ENCODE measurements at regions not wholly inside any gene's neighbourhood (a gene's known extent, or its start where the extent isn't known, plus 50 kb on each side); places are given as distances from the start of the nearest gene placed in this dataset.

DNA sequence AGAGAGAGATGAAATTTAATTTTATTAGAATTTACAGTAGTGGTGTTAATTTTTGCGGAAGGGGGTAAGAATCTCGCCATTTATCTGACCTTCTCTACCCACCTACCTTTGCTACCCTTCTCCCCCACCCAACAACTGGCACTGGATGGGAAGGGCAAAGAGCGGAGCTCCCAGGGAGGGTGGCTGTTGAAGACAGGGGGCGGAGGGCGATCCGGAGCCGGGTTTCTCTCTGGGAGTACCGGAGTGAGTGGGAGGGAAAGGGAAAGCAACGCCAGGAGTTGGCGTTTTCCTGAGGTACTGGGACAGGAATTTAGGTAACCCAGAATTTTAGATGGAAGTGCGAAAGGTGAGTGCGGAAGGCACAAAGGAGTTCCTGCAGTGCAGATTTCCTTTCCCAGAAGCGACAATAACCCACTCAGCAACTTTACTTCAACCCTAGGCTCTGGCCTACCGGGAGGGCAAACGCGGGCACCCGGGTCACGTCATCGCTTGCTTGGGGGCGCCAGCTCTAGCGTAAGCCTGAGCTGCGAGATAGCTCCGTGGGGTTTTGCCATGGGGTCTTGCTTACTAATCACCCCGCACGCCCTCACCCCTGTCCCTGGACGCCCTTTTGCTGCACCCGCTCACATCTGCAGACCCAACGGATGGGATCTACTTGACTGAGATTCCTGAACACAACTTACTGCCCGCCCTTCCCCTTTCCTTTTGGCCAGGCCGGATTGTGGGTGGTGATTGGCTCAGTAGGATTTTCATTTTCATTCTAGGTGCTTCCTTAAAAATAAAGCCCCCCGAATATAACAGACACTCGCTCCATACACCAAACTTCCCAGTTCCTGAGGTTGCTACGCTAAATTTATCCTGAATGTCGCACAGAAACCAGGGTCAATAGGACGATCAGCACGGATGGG lies 413.0 kb upstream of the ESRRG start:
- Mint-ChIP-seq H3K27me3 (ENCODE audit: unreplicated experiment) (peaks cover 51% of the 10 kb centered on the region), H3K4me1 (ENCODE audit: low read depth, unreplicated experiment) (peaks cover 14% of the 10 kb centered on the region), H3K36me3 (ENCODE audit: unreplicated experiment) (peaks cover 5% of the 10 kb centered on the region), H3K4me3 (ENCODE audit: unreplicated experiment) (peak overlapping the region; percentile 98), H3K9me3 (ENCODE audit: unreplicated experiment) (peaks cover 9% of the 10 kb centered on the region), H3K27ac (ENCODE audit: unreplicated experiment) (no peak overlapping the region)
- DNase-seq, result no peak
- TF ChIP-seq, protein P1, sequence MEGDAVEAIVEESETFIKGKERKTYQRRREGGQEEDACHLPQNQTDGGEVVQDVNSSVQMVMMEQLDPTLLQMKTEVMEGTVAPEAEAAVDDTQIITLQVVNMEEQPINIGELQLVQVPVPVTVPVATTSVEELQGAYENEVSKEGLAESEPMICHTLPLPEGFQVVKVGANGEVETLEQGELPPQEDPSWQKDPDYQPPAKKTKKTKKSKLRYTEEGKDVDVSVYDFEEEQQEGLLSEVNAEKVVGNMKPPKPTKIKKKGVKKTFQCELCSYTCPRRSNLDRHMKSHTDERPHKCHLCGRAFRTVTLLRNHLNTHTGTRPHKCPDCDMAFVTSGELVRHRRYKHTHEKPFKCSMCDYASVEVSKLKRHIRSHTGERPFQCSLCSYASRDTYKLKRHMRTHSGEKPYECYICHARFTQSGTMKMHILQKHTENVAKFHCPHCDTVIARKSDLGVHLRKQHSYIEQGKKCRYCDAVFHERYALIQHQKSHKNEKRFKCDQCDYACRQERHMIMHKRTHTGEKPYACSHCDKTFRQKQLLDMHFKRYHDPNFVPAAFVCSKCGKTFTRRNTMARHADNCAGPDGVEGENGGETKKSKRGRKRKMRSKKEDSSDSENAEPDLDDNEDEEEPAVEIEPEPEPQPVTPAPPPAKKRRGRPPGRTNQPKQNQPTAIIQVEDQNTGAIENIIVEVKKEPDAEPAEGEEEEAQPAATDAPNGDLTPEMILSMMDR (IDR thresholded peaks at IDR 0.05; ENCODE audit: partially characterized antibody, unreplicated experiment), result no peak

DNA sequence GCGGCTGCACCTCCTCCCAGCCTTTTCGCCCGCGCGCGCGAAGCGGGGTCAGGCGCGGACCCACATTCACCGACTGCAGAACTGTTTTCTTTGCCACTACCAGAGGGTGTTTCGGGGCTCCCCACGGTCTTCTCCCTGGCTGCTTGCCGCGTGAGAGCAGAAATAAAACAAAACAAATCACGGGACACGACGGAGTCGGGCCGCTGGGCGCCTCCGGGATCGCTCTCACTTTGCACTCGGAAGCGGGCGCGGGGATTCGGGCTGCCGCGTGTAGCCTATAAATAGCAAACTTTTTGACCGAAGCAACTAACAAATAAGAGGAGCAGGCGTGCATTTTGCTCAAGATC lies 412.3 kb upstream of the ESRRG start:
- Mint-ChIP-seq H3K4me1 (ENCODE audit: low read depth, unreplicated experiment) (peaks cover 14% of the 10 kb centered on the region), H3K27me3 (ENCODE audit: unreplicated experiment) (peaks cover 50% of the 10 kb centered on the region), H3K4me3 (ENCODE audit: unreplicated experiment) (peak overlapping the region; percentile 98), H3K9me3 (ENCODE audit: unreplicated experiment) (peaks cover 9% of the 10 kb centered on the region), H3K36me3 (ENCODE audit: unreplicated experiment) (peaks cover 5% of the 10 kb centered on the region), H3K27ac (ENCODE audit: unreplicated experiment) (no peak overlapping the region)
- DNase-seq, result peak; percentile 63
- TF ChIP-seq, protein P1 (IDR thresholded peaks at IDR 0.05; ENCODE audit: partially characterized antibody, unreplicated experiment), result no peak

DNA sequence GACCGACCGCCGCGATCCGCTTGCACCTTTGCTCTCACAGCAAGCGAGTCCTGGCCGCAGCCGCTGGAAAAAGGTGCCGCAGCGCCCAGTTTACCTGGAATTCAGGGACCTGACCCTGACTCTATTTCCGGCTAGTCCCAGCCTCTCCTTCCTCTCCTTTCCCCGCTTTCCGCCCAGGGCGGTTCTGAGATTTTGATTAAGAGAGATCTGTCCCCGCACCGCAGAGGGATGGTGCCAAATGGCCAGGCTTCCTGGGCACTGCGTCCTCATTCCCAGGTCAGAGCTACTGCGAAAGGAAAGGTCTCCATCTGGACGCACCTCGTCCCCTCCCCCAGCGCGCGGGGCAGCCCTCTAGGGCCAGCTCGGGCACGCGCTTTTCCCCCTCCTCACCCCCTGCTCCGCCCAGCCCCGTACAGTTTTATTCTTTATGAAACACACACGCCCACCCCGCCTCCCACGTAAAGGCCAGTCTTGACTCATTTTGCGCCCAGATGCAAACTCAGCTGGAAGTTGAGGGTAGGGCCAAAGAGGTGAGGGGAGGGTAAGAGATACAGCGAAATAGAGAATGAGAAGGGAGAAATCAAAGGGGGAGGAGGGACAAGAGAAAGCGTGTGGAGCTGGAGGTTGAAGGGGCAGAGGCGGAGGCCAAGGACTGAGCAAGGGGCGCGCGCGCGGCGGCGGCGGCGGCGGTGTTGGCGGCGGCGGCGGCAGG lies 411.8 kb upstream of the ESRRG start:
- H3K36me3 Mint-ChIP-seq (ENCODE audit: unreplicated experiment), result peaks cover 5% of the 10 kb centered on the region
- DNase-seq, result peak; percentile 29
- peaks cover 14% of the 10 kb centered on the region for H3K4me1 Mint-ChIP-seq (ENCODE audit: low read depth, unreplicated experiment)
- H3K27me3 Mint-ChIP-seq (ENCODE audit: unreplicated experiment), result peaks cover 47% of the 10 kb centered on the region
- no peak overlapping the region for H3K27ac Mint-ChIP-seq (ENCODE audit: unreplicated experiment)
- peaks cover 9% of the 10 kb centered on the region for H3K9me3 Mint-ChIP-seq (ENCODE audit: unreplicated experiment)
- H3K4me3 Mint-ChIP-seq (ENCODE audit: unreplicated experiment), result peak overlapping the region; percentile 98
- TF ChIP-seq, protein P1 (IDR thresholded peaks at IDR 0.05; ENCODE audit: partially characterized antibody, unreplicated experiment), result no peak

DNA sequence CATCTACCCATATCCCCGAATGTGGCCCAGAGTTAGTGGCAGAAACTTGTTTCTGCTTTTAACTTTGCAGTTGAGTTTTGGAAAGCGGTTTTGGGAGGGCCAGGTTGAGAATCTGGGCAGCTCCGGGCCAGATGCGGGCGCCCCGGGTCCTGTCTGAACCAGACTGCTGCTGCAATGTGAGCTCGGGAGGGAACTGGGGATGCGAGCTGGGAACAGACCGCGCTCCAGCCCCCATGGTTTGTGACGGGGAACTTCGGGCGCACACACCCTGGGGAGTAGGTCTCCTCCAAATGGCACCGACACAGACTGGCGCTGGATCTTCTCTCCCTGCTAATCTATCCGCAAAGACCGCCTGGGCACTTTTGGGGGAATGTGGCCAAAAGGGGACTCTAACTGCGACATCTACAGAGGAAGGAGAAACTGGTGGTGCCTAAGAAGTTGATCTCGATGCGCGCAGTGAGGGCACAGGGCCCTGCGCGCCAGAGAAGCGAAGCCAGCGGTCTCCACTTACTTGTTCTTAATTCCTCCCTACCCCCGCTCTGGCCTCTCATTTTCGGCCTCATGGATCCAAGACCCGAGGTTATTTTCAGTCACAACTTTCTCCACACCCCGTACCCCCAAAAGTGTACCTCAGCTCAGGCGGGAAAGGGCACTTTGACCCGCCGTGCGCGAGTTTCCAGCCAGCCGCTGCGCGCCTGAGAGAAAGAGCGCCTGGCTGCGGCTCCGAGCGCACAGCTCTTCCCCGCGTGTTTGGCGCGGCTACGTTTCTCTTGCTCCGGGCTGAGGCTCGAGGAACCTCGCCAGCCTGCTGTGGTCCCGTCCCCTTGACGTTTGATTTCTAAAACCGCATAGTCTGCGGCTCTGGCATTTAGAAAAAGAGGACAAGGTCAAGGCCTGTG lies 411.0 kb upstream of the ESRRG start:
- Mint-ChIP-seq H3K27ac (ENCODE audit: unreplicated experiment) (no peak overlapping the region), H3K4me3 (ENCODE audit: unreplicated experiment) (peak overlapping the region; percentile 98), H3K4me1 (ENCODE audit: low read depth, unreplicated experiment) (peaks cover 14% of the 10 kb centered on the region), H3K9me3 (ENCODE audit: unreplicated experiment) (peaks cover 9% of the 10 kb centered on the region), H3K27me3 (ENCODE audit: unreplicated experiment) (peaks cover 46% of the 10 kb centered on the region), H3K36me3 (ENCODE audit: unreplicated experiment) (peaks cover 5% of the 10 kb centered on the region)
- TF ChIP-seq, protein P1 (IDR thresholded peaks at IDR 0.05; ENCODE audit: partially characterized antibody, unreplicated experiment), result no peak
- peak; percentile 49 for DNase-seq

All from glutamatergic neuron (in vitro differentiated cells).